ENCODE measurements at regions not wholly inside any gene's neighbourhood (a gene's known extent, or its start where the extent isn't known, plus 50 kb on each side); places are given as distances from the start of the nearest gene placed in this dataset.

GRCh38 chr5:165244407-165244806, 1739.0 kb downstream of the MAT2B start:
- TF ChIP-seq CTCF (IDR thresholded peaks at IDR 0.05 in 8 of 11, conservative IDR thresholded peaks at IDR 0.05 in 3 of 11) (no peak), POLR2A (IDR thresholded peaks at IDR 0.05) (no peak)
